DOHH2 (cell line): ENCODE measurements at regions not wholly inside any gene's neighbourhood (a gene's known extent, or its start where the extent isn't known, plus 50 kb on each side); places are given as distances from the start of the nearest gene placed in this dataset.

ENCODE experiments used
- CTCF ChIP-seq: fragments of 200-600 bp; sonication (generic); IDR thresholded peaks from one replicate; pipeline ENCODE4 v1.5.1; 2014; ENCODE audit warnings: antibody characterized with exemption, mild to moderate bottlenecking, low read depth, low read length; ENCODE audit not compliant: poor library complexity, severe bottlenecking
- EZH2phosphoT487 ChIP-seq: fragments of 200-600 bp; sonication (generic); IDR thresholded peaks from 2 replicates; pipeline ENCODE4 v1.6.1; 2017; ENCODE audit warnings: borderline replicate concordance, mild to moderate bottlenecking, antibody characterized with exemption, low read length, moderate library complexity, mixed read lengths

DNA sequence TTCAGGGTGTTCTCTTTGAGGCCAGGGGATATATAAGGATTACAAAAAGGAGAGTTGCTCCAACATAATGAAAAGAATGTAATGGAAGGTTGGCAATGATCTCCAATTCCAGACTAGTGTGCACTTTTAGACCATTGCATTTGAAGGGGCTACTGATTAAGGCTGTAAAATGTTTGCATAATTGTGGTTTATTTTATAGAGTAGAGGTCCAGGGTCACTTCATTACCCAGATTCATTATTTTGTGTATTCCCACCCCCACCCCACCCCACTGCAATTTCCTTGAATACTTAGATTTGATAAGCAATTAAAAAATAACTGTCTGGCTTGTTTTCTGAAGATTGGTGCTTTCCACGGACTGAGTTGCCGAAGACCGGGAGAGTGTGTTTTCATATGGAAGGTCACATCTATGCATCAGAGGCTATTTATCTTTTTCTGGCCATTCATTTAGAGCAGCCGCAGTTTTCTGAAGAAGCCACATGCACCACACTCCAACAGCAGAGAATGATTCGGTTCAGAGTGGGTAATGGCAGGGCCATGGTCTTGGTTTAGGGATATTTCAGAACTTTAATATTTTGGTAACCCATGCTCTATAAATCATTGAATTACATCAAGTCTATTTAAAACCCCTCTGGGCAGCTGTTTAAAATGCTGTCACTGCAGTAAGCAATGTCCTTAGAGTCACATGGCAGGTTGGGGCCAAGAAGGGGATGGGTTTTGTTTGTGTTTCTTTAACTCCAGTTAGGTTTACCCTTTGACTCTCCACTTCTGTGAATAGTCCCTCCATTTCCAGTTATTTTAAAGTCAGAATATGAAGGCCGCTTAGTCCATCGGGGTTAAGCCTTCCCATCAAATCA lies 94.6 kb downstream of the TMEM30B start:
- TF ChIP-seq CTCF (no peak), EZH2phosphoT487 (no peak)
